H9 (cell line): ENCODE measurements at regions not wholly inside any gene's neighbourhood (a gene's known extent, or its start where the extent isn't known, plus 50 kb on each side); places are given as distances from the start of the nearest gene placed in this dataset.

ENCODE experiments used
- DNase-seq: peaks from one replicate; pipeline ENCODE4 v3.0.0-alpha.2; 2017
- H2AFZ ChIP-seq: one replicate; pipeline ENCODE4 v1.6.1; 2013; ENCODE audit warnings: mild to moderate bottlenecking, low read length, control low read depth, moderate library complexity
- H2AK5ac ChIP-seq: 2 replicates; pipeline ENCODE4 v1.6.1; 2013; ENCODE audit warnings: low read length, control low read depth, mixed read lengths; ENCODE audit not compliant: insufficient read length
- H2BK120ac ChIP-seq: one replicate; pipeline ENCODE4 v1.6.1; 2013; ENCODE audit warnings: low read depth, mild to moderate bottlenecking, low read length, control low read depth, inconsistent platforms; ENCODE audit not compliant: poor library complexity, severe bottlenecking
- H2BK12ac ChIP-seq: 2 replicates; pipeline ENCODE4 v1.6.1; 2013; ENCODE audit warnings: low read length, control low read depth, mixed read lengths, low read depth; ENCODE audit not compliant: insufficient read length
- H2BK15ac ChIP-seq: 2 replicates; pipeline ENCODE4 v1.6.1; 2013; ENCODE audit warnings: low read depth, low read length, control low read depth
- H2BK20ac ChIP-seq: one replicate; pipeline ENCODE4 v1.6.1; 2013; ENCODE audit warnings: low read depth, mild to moderate bottlenecking, low read length, control low read depth, inconsistent platforms; ENCODE audit not compliant: poor library complexity, severe bottlenecking
- H2BK5ac ChIP-seq: 2 replicates; pipeline ENCODE4 v1.6.1; 2013; ENCODE audit warnings: low read length, control low read depth, mixed read lengths; ENCODE audit not compliant: insufficient read length
- H3K14ac ChIP-seq: 2 replicates; pipeline ENCODE4 v1.6.1; 2013; ENCODE audit warnings: low read length, control low read depth; ENCODE audit not compliant: insufficient read depth
- H3K18ac ChIP-seq: 2 replicates; pipeline ENCODE4 v1.6.1; 2013; ENCODE audit warnings: low read depth, mild to moderate bottlenecking, mixed read lengths, low read length, control low read depth; ENCODE audit not compliant: insufficient read length
- H3K23ac ChIP-seq: 2 replicates; pipeline ENCODE4 v1.6.1; 2013; ENCODE audit warnings: low read length, control low read depth, mixed read lengths, low read depth; ENCODE audit not compliant: insufficient read length
- H3K23me2 ChIP-seq: 2 replicates; pipeline ENCODE4 v1.6.1; 2013; ENCODE audit warnings: low read depth, mild to moderate bottlenecking, mixed read lengths, low read length, control low read depth; ENCODE audit not compliant: insufficient read length, poor library complexity, severe bottlenecking
- H3K27ac ChIP-seq: 2 replicates; pipeline ENCODE4 v1.5.1; 2013; ENCODE audit warnings: low read length, control low read depth, mixed read lengths, low read depth; ENCODE audit not compliant: insufficient read length
- H3K27me3 ChIP-seq: 2 replicates; pipeline ENCODE4 v1.6.1; 2013; ENCODE audit warnings: low read length, control low read depth, inconsistent platforms; ENCODE audit not compliant: insufficient read depth
- H3K4ac ChIP-seq: 2 replicates; pipeline ENCODE4 v1.6.1; 2013; ENCODE audit warnings: low read depth, mild to moderate bottlenecking, control low read depth, inconsistent platforms, low read length, moderate library complexity
- H3K4me1 ChIP-seq: 2 replicates; pipeline ENCODE4 v1.6.1; 2013; ENCODE audit warnings: low read length, control low read depth, inconsistent platforms; ENCODE audit not compliant: insufficient read depth
- H3K4me2 ChIP-seq: 2 replicates; pipeline ENCODE4 v1.6.1; 2013; ENCODE audit warnings: low read length, control low read depth, mixed read lengths; ENCODE audit not compliant: insufficient read length, insufficient read depth
- H3K56ac ChIP-seq: 2 replicates; pipeline ENCODE4 v1.6.1; 2013; ENCODE audit warnings: low read depth, mild to moderate bottlenecking, mixed read lengths, low read length, control low read depth; ENCODE audit not compliant: insufficient read length
- H3K79me1 ChIP-seq: 2 replicates; pipeline ENCODE4 v1.6.1; 2013; ENCODE audit warnings: low read depth, mild to moderate bottlenecking, moderate library complexity, low read length, control low read depth, inconsistent platforms; ENCODE audit not compliant: insufficient read depth, poor library complexity, severe bottlenecking
- H3K79me2 ChIP-seq: 2 replicates; pipeline ENCODE4 v1.6.1; 2013; ENCODE audit warnings: low read length, control low read depth, inconsistent platforms; ENCODE audit not compliant: insufficient read depth
- H3K9ac ChIP-seq: 2 replicates; pipeline ENCODE4 v1.6.1; 2013; ENCODE audit warnings: low read length, control low read depth, mixed read lengths; ENCODE audit not compliant: insufficient read length; ENCODE audit errors: extremely low read depth
- H3K9me3 ChIP-seq: one replicate; pipeline ENCODE4 v1.6.1; 2013; ENCODE audit warnings: low read depth, low read length, inconsistent platforms; ENCODE audit not compliant: control insufficient read depth
- H3T11ph ChIP-seq: one replicate; pipeline ENCODE4 v1.6.1; 2013; ENCODE audit warnings: mild to moderate bottlenecking, low read length, control low read depth, inconsistent platforms
- H4K20me1 ChIP-seq: one replicate; pipeline ENCODE4 v1.6.1; 2013; ENCODE audit not compliant: control insufficient read depth, insufficient read length, insufficient read depth
- H4K5ac ChIP-seq: 2 replicates; pipeline ENCODE4 v1.6.1; 2013; ENCODE audit warnings: low read depth, mild to moderate bottlenecking, mixed read lengths, low read length, control low read depth; ENCODE audit not compliant: insufficient read length
- H4K8ac ChIP-seq: replicated peaks from 2 replicates; pipeline ENCODE4 v1.6.1; 2013; ENCODE audit warnings: low read length, control low read depth, mixed read lengths, low read depth; ENCODE audit not compliant: insufficient read length
- H4K91ac ChIP-seq: 2 replicates; pipeline ENCODE4 v1.6.1; 2013; ENCODE audit warnings: low read depth, mild to moderate bottlenecking, moderate library complexity, mixed read lengths, low read length, control low read depth; ENCODE audit not compliant: insufficient read length
- H3K27ac Mint-ChIP-seq, 3 experiments: 2 replicates in 2 of 3; 3 replicates in 1 of 3; pipeline ENCODE4 v1.8.0; 2020 to 2021; ENCODE audit warnings: mixed read lengths in 3 of 3, mild to moderate bottlenecking in 1 of 3, moderate library complexity in 1 of 3
- H3K27me3 Mint-ChIP-seq: 2 replicates; pipeline ENCODE4 v1.8.0; 2021; ENCODE audit warnings: low read depth, mild to moderate bottlenecking, moderate library complexity, mixed read lengths
- H3K36me3 Mint-ChIP-seq, 3 experiments: 2 replicates in 2 of 3; 3 replicates in 1 of 3; pipeline ENCODE4 v1.8.0; 2020 to 2021; ENCODE audit warnings: low read depth in 3 of 3, mixed read lengths in 3 of 3; ENCODE audit not compliant: insufficient read depth in 1 of 3
- H3K4me1 Mint-ChIP-seq, 2 experiments: 2 replicates each; pipeline ENCODE4 v1.8.0; 2020; ENCODE audit warnings: mixed read lengths in 2 of 2
- H3K4me3 Mint-ChIP-seq, 2 experiments: 2 replicates in 1 of 2; 3 replicates in 1 of 2; pipeline ENCODE4 v1.8.0; 2020 to 2021; ENCODE audit warnings: mild to moderate bottlenecking in 2 of 2, mixed read lengths in 2 of 2, moderate library complexity in 1 of 2
- H3K9me3 Mint-ChIP-seq, 2 experiments: 2 replicates in 1 of 2; 3 replicates in 1 of 2; pipeline ENCODE4 v1.8.0; 2020; ENCODE audit warnings: mild to moderate bottlenecking in 2 of 2, mixed read lengths in 2 of 2, moderate library complexity in 1 of 2
- CTCF ChIP-seq: fragments of 200-600 bp; sonication (generic); conservative IDR thresholded peaks from 3 replicates; pipeline ENCODE4 v1.8.0; 2021; ENCODE audit warnings: antibody characterized with exemption, mild to moderate bottlenecking
- WGBS: extraction: QIAGEN DNeasy Blood & Tissue Kit; methylation state at CpG from one replicate; pipeline ENCODE4 v1.1.7; 2013; ENCODE audit warnings: missing lambda C conversion rate, low lambda C conversion rate, mixed read lengths; ENCODE audit not compliant: insufficient read length; ENCODE audit errors: extremely low coverage; 5-methylcytosine and 5-hydroxymethylcytosine counted together

GRCh38 chr5:61624553-61625136, 292.6 kb downstream of the ZSWIM6 start:
- Histone ChIP-seq H4K5ac (no peak overlapping the region), H2AFZ (no peak overlapping the region), H3K23me2 (peaks cover 12% of the 10 kb centered on the region), H2BK12ac (no peak overlapping the region), H3K27ac (no peak overlapping the region), H3K4me1 (no peaks in the 10 kb centered on the region; the same call in 1 of the 2 replicates), H3K56ac (no peak overlapping the region), H3K9ac (no peak overlapping the region), H3K18ac (no peak overlapping the region), H4K8ac (no peak overlapping the region), H3K27me3 (no peaks in the 10 kb centered on the region), H3K4ac (no peak overlapping the region), H2AK5ac (no peak overlapping the region), H2BK5ac (no peak overlapping the region), H4K20me1 (no peaks in the 10 kb centered on the region), H3K4me2 (peak overlapping the region; percentile 67), H3K79me1 (no peaks in the 10 kb centered on the region), H2BK120ac (no peak overlapping the region), H3K14ac (no peak overlapping the region), H3T11ph (no peak overlapping the region), H2BK15ac (no peak overlapping the region), H3K79me2 (no peaks in the 10 kb centered on the region), H3K23ac (no peak overlapping the region), H4K91ac (no peak overlapping the region), H3K9me3 (no peaks in the 10 kb centered on the region), H2BK20ac (no peak overlapping the region)
- Mint-ChIP-seq H3K27ac (no peak overlapping the region), H3K9me3 (peaks cover 0 to 4% of the 10 kb centered on the region in 2 experiments; a peak in 2 of 5 replicates), H3K4me1 (peaks cover 17 to 19% of the 10 kb centered on the region in 2 experiments), H3K27me3 (peaks cover 3% of the 10 kb centered on the region; the same call in 1 of the 2 replicates), H3K36me3 (no peaks in the 10 kb centered on the region; a peak in 1 of 7 replicates), H3K4me3 (peak overlapping the region; percentile 67 to 75)
- no peak for DNase-seq
- WGBS: no CpG with 5 or more reads among the region's 3 CpGs
- TF ChIP-seq CTCF: no peak
